WTC11 (cell line): ENCODE measurements at regions not wholly inside any gene's neighbourhood (a gene's known extent, or its start where the extent isn't known, plus 50 kb on each side); places are given as distances from the start of the nearest gene placed in this dataset.

ENCODE experiments used
- ATAC-seq: fragments of 200-7000 bp; cut with Tn5 transposase; 2 replicates; pipeline ENCODE4 v1.10.0; 2021; ENCODE audit warnings: mild to moderate bottlenecking, moderate library complexity
- CTCF ChIA-PET: fragments of 300-600 bp; sonication (Branson Sonifier 250); formaldehyde crosslinking; loops from one replicate; lab custom pipeline; 2021; ENCODE audit warnings: antibody characterized with exemption; lab: Charles Lee
- POLR2A ChIA-PET: fragments of 350-600 bp; sonication (Branson Sonifier 250); formaldehyde crosslinking; loops from one replicate; lab custom pipeline; 2021; ENCODE audit warnings: antibody characterized with exemption; lab: Charles Lee
- DNase-seq: peaks from one replicate; pipeline ENCODE4 v3.0.0; 2021; ENCODE audit warnings: low spot score
- H3K27ac Mint-ChIP-seq: 2 replicates; pipeline ENCODE4 v1.8.0; 2021; ENCODE audit warnings: mixed read lengths
- H3K27me3 Mint-ChIP-seq: 2 replicates; pipeline ENCODE4 v1.8.0; 2021; ENCODE audit warnings: low read depth, mild to moderate bottlenecking, moderate library complexity, mixed read lengths
- H3K36me3 Mint-ChIP-seq: 2 replicates; pipeline ENCODE4 v1.8.0; 2021; ENCODE audit warnings: mixed read lengths
- H3K4me1 Mint-ChIP-seq: 2 replicates; pipeline ENCODE4 v1.8.0; 2022; ENCODE audit warnings: mixed read lengths
- H3K4me3 Mint-ChIP-seq: 2 replicates; pipeline ENCODE4 v1.8.0; 2021; ENCODE audit warnings: mild to moderate bottlenecking, moderate library complexity, mixed read lengths
- H3K9me3 Mint-ChIP-seq: 2 replicates; pipeline ENCODE4 v1.8.0; 2021; ENCODE audit warnings: mixed read lengths
- ARID4B ChIP-seq: sonication (generic); formaldehyde crosslinking; IDR thresholded peaks from 2 replicates; pipeline ENCODE4 v1.8.0; 2023; ENCODE audit warnings: missing genetic modification reagents, mild to moderate bottlenecking, borderline replicate concordance
- ATF1 ChIP-seq: sonication (generic); formaldehyde crosslinking; IDR thresholded peaks from 2 replicates; pipeline ENCODE4 v1.8.1; 2023; ENCODE audit warnings: mild to moderate bottlenecking, moderate library complexity, missing genetic modification reagents
- CDX4 ChIP-seq: fragments of 250-450 bp; sonication (Bioruptor Pico); IDR thresholded peaks from 2 replicates; pipeline ENCODE4 v1.9.0; 2021; ENCODE audit warnings: moderate library complexity, mild to moderate bottlenecking, inconsistent platforms, borderline replicate concordance
- CREB1 ChIP-seq: sonication (generic); formaldehyde crosslinking; IDR thresholded peaks from 2 replicates; pipeline ENCODE4 v1.8.0; 2023; ENCODE audit warnings: mild to moderate bottlenecking, missing genetic modification reagents
- CREM ChIP-seq: sonication (generic); formaldehyde crosslinking; IDR thresholded peaks from 2 replicates; pipeline ENCODE4 v1.8.1; 2022; ENCODE audit warnings: mild to moderate bottlenecking, missing genetic modification reagents, moderate library complexity
- ERG ChIP-seq: fragments of 250-450 bp; sonication (Bioruptor Pico); IDR thresholded peaks from 2 replicates; pipeline ENCODE4 v1.8.0; 2021; ENCODE audit warnings: mild to moderate bottlenecking
- GABPB1 ChIP-seq: sonication (generic); formaldehyde crosslinking; IDR thresholded peaks from 2 replicates; pipeline ENCODE4 v1.8.1; 2023; ENCODE audit warnings: mild to moderate bottlenecking, missing genetic modification reagents
- HMGA2 ChIP-seq: fragments of 250-450 bp; sonication (Bioruptor Pico); IDR thresholded peaks from 2 replicates; pipeline ENCODE4 v1.4.0; 2021; ENCODE audit warnings: mild to moderate bottlenecking, moderate library complexity
- MAX ChIP-seq: sonication (generic); formaldehyde crosslinking; IDR thresholded peaks from 2 replicates; pipeline ENCODE4 v1.8.0; 2022; ENCODE audit warnings: mild to moderate bottlenecking, missing genetic modification reagents
- NFATC4 ChIP-seq: fragments of 250-450 bp; sonication (Bioruptor Pico); IDR thresholded peaks from 2 replicates; pipeline ENCODE4 v1.9.0; 2021; ENCODE audit warnings: mild to moderate bottlenecking
- PREB ChIP-seq: sonication (generic); formaldehyde crosslinking; IDR thresholded peaks from 2 replicates; pipeline ENCODE4 v1.8.1; 2022; ENCODE audit warnings: mild to moderate bottlenecking, missing genetic modification reagents, moderate library complexity, borderline replicate concordance
- RORB ChIP-seq: fragments of 250-450 bp; sonication (Bioruptor Pico); IDR thresholded peaks from 2 replicates; pipeline ENCODE4 v1.9.0; 2021; ENCODE audit warnings: mild to moderate bottlenecking
- SMAD3 ChIP-seq: sonication (generic); formaldehyde crosslinking; IDR thresholded peaks from 2 replicates; pipeline ENCODE4 v1.8.0; 2022; ENCODE audit warnings: missing genetic modification reagents, mild to moderate bottlenecking, borderline replicate concordance
- SOX15 ChIP-seq: fragments of 250-450 bp; sonication (Bioruptor Pico); IDR thresholded peaks from 2 replicates; pipeline ENCODE4 v1.9.0; 2021; ENCODE audit warnings: mild to moderate bottlenecking
- TEAD1 ChIP-seq: sonication (generic); formaldehyde crosslinking; IDR thresholded peaks from 2 replicates; pipeline ENCODE4 v1.8.0; 2022; ENCODE audit warnings: mild to moderate bottlenecking, missing genetic modification reagents
- USF2 ChIP-seq: sonication (generic); formaldehyde crosslinking; IDR thresholded peaks from 2 replicates; pipeline ENCODE4 v1.8.1; 2023; ENCODE audit warnings: mild to moderate bottlenecking, missing genetic modification reagents, moderate library complexity
- ZBTB21 ChIP-seq: sonication (generic); formaldehyde crosslinking; IDR thresholded peaks from 2 replicates; pipeline ENCODE4 v1.8.1; 2023; ENCODE audit warnings: mild to moderate bottlenecking, missing genetic modification reagents, borderline replicate concordance
- ZBTB43 ChIP-seq: sonication (generic); formaldehyde crosslinking; IDR thresholded peaks from 2 replicates; pipeline ENCODE4 v1.8.1; 2023; ENCODE audit warnings: mild to moderate bottlenecking, missing genetic modification reagents
- ZNF423 ChIP-seq: fragments of 250-450 bp; sonication (Bioruptor Pico); IDR thresholded peaks from 2 replicates; pipeline ENCODE4 v2.1.2; 2022; ENCODE audit warnings: mild to moderate bottlenecking, moderate library complexity
- ZNF425 ChIP-seq: fragments of 250-450 bp; sonication (Bioruptor Pico); conservative IDR thresholded peaks from 2 replicates; pipeline ENCODE4 v1.9.0; 2021; ENCODE audit warnings: mild to moderate bottlenecking
- ZSCAN18 ChIP-seq: fragments of 250-450 bp; sonication (Bioruptor Pico); IDR thresholded peaks from 2 replicates; pipeline ENCODE4 v2.1.2; 2022; ENCODE audit warnings: mild to moderate bottlenecking, moderate library complexity

GRCh38 chr1:218494449-218494852 lies 149.3 kb downstream of the TGFB2 start:
- H3K27me3 Mint-ChIP-seq: peaks cover 2% of the 10 kb centered on the region
- POLR2A ChIA-PET: no interaction called here
- H3K36me3 Mint-ChIP-seq: no peaks in the 10 kb centered on the region
- H3K27ac Mint-ChIP-seq: peak overlapping the region; percentile 83
- peak; percentile 60 for DNase-seq
- CTCF ChIA-PET: interaction anchor here (1.1 kb wide), 1 partner anchor 11 kb away, joined by 3 read pairs; no protein-coding TSS in a partner anchor
- ATAC-seq: peak; percentile 97
- H3K4me1 Mint-ChIP-seq: peaks cover 35% of the 10 kb centered on the region
- no peak for TF ChIP-seq MAX (CRISPR knock-in tag)
- no peak for TF ChIP-seq ATF1 (CRISPR knock-in tag)
- TF ChIP-seq CREM (CRISPR knock-in tag): no peak
- TF ChIP-seq ZNF423 (CRISPR knock-in tag): peak; percentile 70; the same call in 1 of the 2 replicates
- TF ChIP-seq, all 79 proteins: peak for 1
- Mint-ChIP-seq H3K9me3 (peaks cover 5% of the 10 kb centered on the region), H3K4me3 (no peak overlapping the region; the same call in 1 of the 2 replicates)

GRCh38 chr1:218495931-218496330 lies 150.8 kb downstream of the TGFB2 start:
- ChIA-PET POLR2A (no interaction called here), CTCF (no interaction called here)
- peaks cover 31% of the 10 kb centered on the region for H3K4me1 Mint-ChIP-seq
- peaks cover 2% of the 10 kb centered on the region for H3K27me3 Mint-ChIP-seq
- ATAC-seq (no peak), DNase-seq (no peak)
- no peak overlapping the region for H3K27ac Mint-ChIP-seq
- H3K9me3 Mint-ChIP-seq: peaks cover 5% of the 10 kb centered on the region
- no peaks in the 10 kb centered on the region for H3K36me3 Mint-ChIP-seq
- H3K4me3 Mint-ChIP-seq: no peak overlapping the region
- no peak for TF ChIP-seq ATF1 (CRISPR knock-in tag)
- TF ChIP-seq RORB: no peak
- no peak for TF ChIP-seq ARID4B (CRISPR knock-in tag)
- TF ChIP-seq GABPB1: no peak
- TF ChIP-seq HMGA2 (CRISPR knock-in tag): no peak
- no peak for TF ChIP-seq CREB1 (CRISPR knock-in tag)
- TF ChIP-seq SMAD3: no peak
- TF ChIP-seq PREB (CRISPR knock-in tag): no peak
- no peak for TF ChIP-seq SOX15 (CRISPR knock-in tag)
- no peak for TF ChIP-seq ZSCAN18
- no peak for TF ChIP-seq CDX4
- TF ChIP-seq ZBTB21 (CRISPR knock-in tag): no peak
- no peak for TF ChIP-seq ZNF425 (CRISPR knock-in tag)
- TF ChIP-seq NFATC4 (CRISPR knock-in tag): no peak
- TF ChIP-seq USF2 (CRISPR knock-in tag): no peak
- TF ChIP-seq TEAD1: no peak
- TF ChIP-seq ERG (CRISPR knock-in tag): no peak
- TF ChIP-seq ZBTB43 (CRISPR knock-in tag): no peak
